ENCODE measurements at regions not wholly inside any gene's neighbourhood (a gene's known extent, or its start where the extent isn't known, plus 50 kb on each side); places are given as distances from the start of the nearest gene placed in this dataset.
A peak's percentile ranks its signal among the peaks of the same experiment; 100 is the strongest.

GRCh38 chr1:185450060-185450788 is 133.2 kb upstream of the IVNS1ABP start:
- no peak for TF ChIP-seq CTCF (IDR thresholded peaks at IDR 0.05; ENCODE audit: insufficient read depth, missing control alignments)
- DNase-seq (ENCODE audit: insufficient read length, low spot score) (no peak), FAIRE-seq (no peak)

- FAIRE-seq (no peak), DNase-seq (ENCODE audit: insufficient read length, low spot score) (no peak)
These were observed 132.5 kb upstream of the IVNS1ABP start for GRCh38 chr1:185449378-185450059.

GRCh38 chr1:185448591-185449186 is 131.6 kb upstream of the IVNS1ABP start:
- peak; percentile 69 for FAIRE-seq
- no peak for DNase-seq (ENCODE audit: insufficient read length, low spot score)
- TF ChIP-seq CTCF (IDR thresholded peaks at IDR 0.05; ENCODE audit: insufficient read depth, missing control alignments), result no peak

More at GRCh38 chr1:185449378-185450059, 132.5 kb upstream of the IVNS1ABP start:
- no peak for TF ChIP-seq CTCF (IDR thresholded peaks at IDR 0.05; ENCODE audit: insufficient read depth, missing control alignments)

- no peak for DNase-seq (ENCODE audit: insufficient read length, low spot score)
- TF ChIP-seq CTCF (IDR thresholded peaks at IDR 0.05; ENCODE audit: insufficient read depth, missing control alignments), result no peak
- FAIRE-seq, result no peak
These were observed 129.1 kb upstream of the IVNS1ABP start for GRCh38 chr1:185446131-185446530.

GRCh38 chr1:185445594-185445993 is 128.6 kb upstream of the IVNS1ABP start:
- TF ChIP-seq CTCF (IDR thresholded peaks at IDR 0.05; ENCODE audit: insufficient read depth, missing control alignments), result no peak
- no peak for FAIRE-seq
- DNase-seq (ENCODE audit: insufficient read length, low spot score), result no peak

GRCh38 chr1:185444676-185445075 is 127.6 kb upstream of the IVNS1ABP start:
- FAIRE-seq, result no peak
- DNase-seq (ENCODE audit: insufficient read length, low spot score), result no peak

More at GRCh38 chr1:185444676-185445075, 127.6 kb upstream of the IVNS1ABP start:
- no peak for TF ChIP-seq CTCF (IDR thresholded peaks at IDR 0.05; ENCODE audit: insufficient read depth, missing control alignments)

Measured in D721Med (cell line).